ENCODE measurements at regions not wholly inside any gene's neighbourhood (a gene's known extent, or its start where the extent isn't known, plus 50 kb on each side); places are given as distances from the start of the nearest gene placed in this dataset.

- Histone ChIP-seq H2AK9ac (replicated peaks; ENCODE audit: low read depth, low read length, poor library complexity) (no peak overlapping the region), H3K36me3 (ENCODE audit: control insufficient read depth, insufficient read depth, low read length) (no peaks in the 10 kb centered on the region), H3K27ac (ENCODE audit: insufficient read depth, low read length) (no peak overlapping the region), H4K8ac (ENCODE audit: low read depth in 2 of 2, low read length in 2 of 2) (no peak overlapping the region), H3K18ac (ENCODE audit: low read depth, low read length) (no peak overlapping the region), H4K20me1 (ENCODE audit: insufficient read depth, low read length) (no peaks in the 10 kb centered on the region), H3K4me3 (ENCODE audit: insufficient read depth, low read depth, low read length) (no peak overlapping the region), H3K9ac (ENCODE audit: low read depth, low read length) (no peak overlapping the region), H3K4me2 (ENCODE audit: low read depth, low read length) (no peak overlapping the region), H2AFZ (replicated peaks; ENCODE audit: low read length, poor library complexity) (peak overlapping the region; percentile 32), H3K56ac (ENCODE audit: extremely low read depth, insufficient read depth, low read length) (no peak overlapping the region), H3K27me3 (ENCODE audit: control insufficient read depth, insufficient read depth, low read length) (no peaks in the 10 kb centered on the region), H4K5ac (ENCODE audit: low read depth, low read length) (no peak overlapping the region), H2BK120ac (ENCODE audit: low read depth, low read length) (no peak overlapping the region), H3K79me1 (ENCODE audit: low read depth in 1 of 2, low read length in 2 of 2) (no peaks in the 10 kb centered on the region), H2AK5ac (ENCODE audit: low read depth, low read length) (no peak overlapping the region), H4K91ac (ENCODE audit: insufficient read depth, low read depth, low read length) (no peak overlapping the region), H3K4ac (ENCODE audit: low read depth, low read length) (no peak overlapping the region), H2BK15ac (ENCODE audit: low read depth, low read length) (no peak overlapping the region), H2BK5ac (ENCODE audit: low read depth, low read length, poor library complexity, severe bottlenecking) (no peak overlapping the region), H3K9me1 (ENCODE audit: insufficient read depth, low read length) (no peaks in the 10 kb centered on the region), H3K14ac (replicated peaks; ENCODE audit: low read depth, low read length) (no peak overlapping the region), H2BK20ac (ENCODE audit: low read depth, low read length) (no peak overlapping the region), H3K9me3 (ENCODE audit: control insufficient read depth, insufficient read depth, low read length) (peaks cover 2% of the 10 kb centered on the region; the same call in 1 of the 2 replicates), H3K23ac (ENCODE audit: low read depth, low read length) (no peak overlapping the region), H3K4me1 (ENCODE audit: control insufficient read depth, insufficient read depth, low read length) (no peaks in the 10 kb centered on the region)
- dilution Hi-C loops (cut with HindIII; ENCODE audit: low sequenced_read_pairs, unreplicated experiment), result no loop called here
- ChIA-PET POLR2A (ENCODE audit: unreplicated experiment) (no interaction called here), CTCF (no interaction called here)
- no TSS peak for BruUV-seq (replicated peaks)
- ATAC-seq (ENCODE audit: low read depth) (no peak), DNase-seq (no peak)
- TF ChIP-seq RAD21 (IDR thresholded peaks at IDR 0.05; ENCODE audit: low read length) (no peak), MAFK (IDR thresholded peaks at IDR 0.05; ENCODE audit: low read depth, low read length) (no peak), MAZ (IDR thresholded peaks at IDR 0.05; ENCODE audit: borderline replicate concordance, low read depth, low read length) (no peak)
- in situ Hi-C loops (cut with MboI; ENCODE audit: low sequenced_read_pairs), result no loop called here
- no CpG with 5 or more reads among the region's 2 CpGs for WGBS, 2 experiments (ENCODE audit: extremely low coverage in 2 of 2, insufficient read length in 1 of 2)
- intact Hi-C loops (cut with micrococcal nuclease), result no loop called here
Observed at GRCh38 chr1:117747605-117748004, 141.8 kb downstream of the TENT5C start.

All from IMR-90 (cell line).